ENCODE measurements at regions not wholly inside any gene's neighbourhood (a gene's known extent, or its start where the extent isn't known, plus 50 kb on each side); places are given as distances from the start of the nearest gene placed in this dataset.

DNA sequence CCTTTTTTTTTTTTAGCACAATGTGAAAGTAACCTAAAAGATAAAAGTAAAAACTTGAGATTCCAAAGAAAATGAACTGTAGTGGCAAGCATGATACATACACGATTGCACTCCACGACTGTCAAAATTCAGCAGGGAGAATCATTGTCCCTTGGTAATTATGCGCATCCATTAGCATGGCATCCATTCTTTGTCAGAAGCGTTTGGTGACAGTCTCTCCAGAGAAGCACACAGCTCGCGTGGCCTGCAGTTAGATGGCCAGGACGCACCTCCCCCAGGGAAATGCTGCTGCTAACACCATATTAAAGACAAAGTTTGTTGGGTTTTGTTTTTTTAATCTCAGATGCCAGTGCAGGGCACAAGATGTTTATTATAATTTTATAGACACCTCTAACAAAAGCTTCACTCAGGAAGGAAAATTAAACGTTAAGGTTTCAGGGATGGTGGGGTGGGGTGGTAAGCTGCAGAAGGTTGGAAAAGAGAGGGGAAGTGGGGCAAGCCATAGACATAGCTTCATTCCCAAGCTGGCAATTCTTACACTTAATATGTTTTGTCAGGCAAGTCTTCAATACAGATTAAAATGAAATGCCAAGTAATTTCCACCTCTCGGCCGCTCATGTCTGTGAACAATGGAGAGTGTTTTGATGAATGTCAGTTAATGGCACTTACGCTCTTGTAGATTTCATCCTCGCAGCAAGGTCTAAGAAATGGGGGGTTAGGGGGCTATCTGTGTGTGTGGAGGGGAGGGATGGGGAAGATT lies 142.8 kb upstream of the TOPAZ1 start:
- TF ChIP-seq POLR2A (IDR thresholded peaks at IDR 0.05), result no peak
- TF ChIP-seq, protein P1, sequence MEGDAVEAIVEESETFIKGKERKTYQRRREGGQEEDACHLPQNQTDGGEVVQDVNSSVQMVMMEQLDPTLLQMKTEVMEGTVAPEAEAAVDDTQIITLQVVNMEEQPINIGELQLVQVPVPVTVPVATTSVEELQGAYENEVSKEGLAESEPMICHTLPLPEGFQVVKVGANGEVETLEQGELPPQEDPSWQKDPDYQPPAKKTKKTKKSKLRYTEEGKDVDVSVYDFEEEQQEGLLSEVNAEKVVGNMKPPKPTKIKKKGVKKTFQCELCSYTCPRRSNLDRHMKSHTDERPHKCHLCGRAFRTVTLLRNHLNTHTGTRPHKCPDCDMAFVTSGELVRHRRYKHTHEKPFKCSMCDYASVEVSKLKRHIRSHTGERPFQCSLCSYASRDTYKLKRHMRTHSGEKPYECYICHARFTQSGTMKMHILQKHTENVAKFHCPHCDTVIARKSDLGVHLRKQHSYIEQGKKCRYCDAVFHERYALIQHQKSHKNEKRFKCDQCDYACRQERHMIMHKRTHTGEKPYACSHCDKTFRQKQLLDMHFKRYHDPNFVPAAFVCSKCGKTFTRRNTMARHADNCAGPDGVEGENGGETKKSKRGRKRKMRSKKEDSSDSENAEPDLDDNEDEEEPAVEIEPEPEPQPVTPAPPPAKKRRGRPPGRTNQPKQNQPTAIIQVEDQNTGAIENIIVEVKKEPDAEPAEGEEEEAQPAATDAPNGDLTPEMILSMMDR (IDR thresholded peaks at IDR 0.05), result no peak
